HG02642 (cell line): ENCODE measurements at regions not wholly inside any gene's neighbourhood (a gene's known extent, or its start where the extent isn't known, plus 50 kb on each side); places are given as distances from the start of the nearest gene placed in this dataset.

Experiments
- ATAC-seq: cut with Tn5 transposase; IDR thresholded peaks from one replicate; pipeline ENCODE4 v1.9.1; 2021; ENCODE audit warnings: mild to moderate bottlenecking; ENCODE audit not compliant: unreplicated experiment, poor library complexity

GRCh38 chr14:56065621-56066290 lies 52.5 kb upstream of the PELI2 start:
- no peak for ATAC-seq
